Sigmoid colon (tissue), 6 donors: ENCODE measurements at regions not wholly inside any gene's neighbourhood (a gene's known extent, or its start where the extent isn't known, plus 50 kb on each side); places are given as distances from the start of the nearest gene placed in this dataset.
"Not testable (repeated sequence)": the region's sequence is repeated elsewhere in the genome, so short reads cannot be mapped to it uniquely, and the experiment has no call there.

Experiments
- DNase-seq: peaks from one replicate; pipeline ENCODE4 v3.0.0-alpha.2; 2019
- H3K27ac ChIP-seq, 4 donors: fragments of 200-600 bp; sonication (generic); one replicate each; pipeline ENCODE4 v1.5.1; 2016 to 2019; ENCODE audit warnings: mild to moderate bottlenecking in 1 of 4
- H3K27me3 ChIP-seq, 3 donors: fragments of 200-600 bp; sonication (generic); one replicate each; pipeline ENCODE4 v1.5.1; 2019; ENCODE audit warnings: mild to moderate bottlenecking in 1 of 3
- H3K36me3 ChIP-seq, 4 donors: fragments of 200-600 bp; sonication (generic); one replicate each; pipeline ENCODE4 v1.5.1; 2016 to 2019
- H3K4me1 ChIP-seq, 4 donors: fragments of 200-600 bp; sonication (generic); one replicate each; pipeline ENCODE4 v1.5.1; 2017 to 2019
- H3K4me3 ChIP-seq, 4 donors: fragments of 200-600 bp; sonication (generic); one replicate each; pipeline ENCODE4 v1.5.1; 2017 to 2019; ENCODE audit warnings: mild to moderate bottlenecking in 2 of 4, moderate library complexity in 1 of 4
- H3K9me3 ChIP-seq, 4 donors: fragments of 200-600 bp in 3 of 4; sonication (generic) in 3 of 4; one replicate each; pipeline versions ENCODE4 v1.5.1 to v1.6.1; 2013 to 2019
- EP300 ChIP-seq, 4 donors: sonication (generic); formaldehyde crosslinking; IDR thresholded peaks; one replicate each; pipeline ENCODE4 v1.6.1; 2017; ENCODE audit warnings: antibody characterized with exemption in 4 of 4
- POLR2AphosphoS5 ChIP-seq, 4 donors: sonication (generic); formaldehyde crosslinking; IDR thresholded peaks; one replicate each; pipeline ENCODE4 v1.6.1; 2017; ENCODE audit warnings: antibody characterized with exemption in 4 of 4
- WGBS, 2 donors: extraction: QIAGEN DNeasy Blood & Tissue Kit; methylation state at CpG; one replicate each; pipeline ENCODE4 v1.1.7; 2013; 5-methylcytosine and 5-hydroxymethylcytosine counted together
- intact Hi-C: fragments of 100-400 bp; cut with DNase I; formaldehyde crosslinking; loops from one replicate; pipeline ENCODE4 v1.15.1; 2023
- donor health status: healthy with polysubstance abuse.
- donor health status: healthy.

DNA sequence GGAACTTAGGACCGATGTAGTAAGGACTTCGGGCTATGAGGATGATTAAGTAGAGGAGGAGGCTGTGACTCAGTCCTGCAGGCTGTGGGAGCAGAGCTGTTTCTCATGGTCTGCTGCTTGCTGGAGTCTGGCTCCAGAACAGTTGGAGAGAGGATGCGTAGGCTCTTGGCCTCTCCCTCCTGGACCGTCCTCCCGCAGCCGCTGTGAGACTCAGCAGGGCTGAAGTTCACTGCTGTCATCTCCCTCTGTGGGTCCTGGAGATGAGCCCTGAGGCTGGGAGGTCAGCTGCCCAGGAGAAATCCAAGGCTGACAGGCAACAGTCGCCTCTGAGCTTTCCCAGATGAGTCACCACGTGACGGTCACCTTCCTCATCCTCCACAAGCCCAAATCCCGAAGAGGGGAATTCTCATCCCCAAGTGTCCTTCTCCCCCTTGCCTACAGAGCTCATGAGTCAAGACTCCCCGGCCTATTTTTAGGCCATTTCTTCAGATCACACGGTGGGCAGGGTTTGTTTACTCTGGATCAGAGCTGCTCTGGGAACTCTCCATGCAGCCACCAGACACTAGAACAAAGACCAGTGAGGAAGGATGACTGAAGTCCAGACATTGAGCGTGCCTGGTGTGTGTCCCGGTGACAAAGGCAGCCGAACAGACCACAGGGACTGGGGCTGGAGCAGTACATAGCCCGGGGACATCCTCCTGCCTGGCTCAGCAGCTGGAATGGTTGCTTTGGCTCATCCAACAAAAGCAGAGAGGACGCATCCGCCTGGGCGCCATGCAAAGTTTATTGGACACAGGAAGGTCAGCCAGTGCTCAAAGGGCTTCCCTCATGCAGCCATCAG is 137.3 kb upstream of the ZNF469 start:
- H3K9me3 ChIP-seq, H3K4me3 ChIP-seq, H3K36me3 ChIP-seq, intact Hi-C loops, H3K27me3 ChIP-seq: not testable (repeated sequence)
- Histone ChIP-seq H3K4me1 (peaks cover 0 to 39% (median 32%) of the 10 kb centered on the region in 4 donors), H3K27ac (peak overlapping the region; percentile 60 to 85 (median 75))
- DNase-seq = peak; percentile 96
- WGBS, 2 donors = 66 to 67% methylated on average over 19 of the region's 19 CpGs
- TF ChIP-seq POLR2AphosphoS5 (IDR thresholded peaks at IDR 0.05) (peak; percentile 56 to 87 (median 84)), EP300 (IDR thresholded peaks at IDR 0.05) (peak in 2 of 4 donors; percentile 28 to 71)

DNA sequence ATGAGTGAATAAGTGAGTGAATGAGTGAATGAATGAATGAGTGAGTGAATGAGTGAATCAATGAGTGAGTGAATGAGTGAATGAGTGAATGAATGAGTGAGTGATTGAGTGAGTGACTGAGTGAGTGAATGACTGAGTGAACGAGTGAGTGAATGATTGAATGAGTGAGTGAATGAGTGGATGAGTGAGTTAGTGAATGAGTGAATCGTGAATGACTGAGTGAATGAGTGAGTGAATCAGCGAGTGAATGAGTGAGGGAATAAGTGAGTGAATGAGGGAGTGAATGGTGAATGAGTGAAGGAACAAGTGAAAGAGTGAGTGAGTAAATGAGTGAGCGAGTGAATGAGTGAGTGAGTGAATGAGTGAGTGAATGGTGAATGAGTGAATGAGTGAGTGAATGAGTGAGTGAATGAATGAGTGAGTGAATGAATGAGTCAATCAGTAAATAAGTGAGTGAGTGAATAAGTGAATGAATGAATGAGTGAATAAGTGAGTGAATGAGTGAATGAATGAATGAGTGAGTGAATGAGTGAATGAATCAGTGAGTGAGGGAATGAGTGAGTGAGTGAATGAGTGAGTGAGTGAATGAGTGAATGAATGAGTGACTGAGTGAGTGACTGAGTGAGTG is 135.7 kb upstream of the ZNF469 start:
- H3K27me3 ChIP-seq, H3K4me3 ChIP-seq, H3K36me3 ChIP-seq, H3K27ac ChIP-seq, DNase-seq, intact Hi-C loops, H3K9me3 ChIP-seq: not testable (repeated sequence)
- 92 to 95% methylated on average over 4 of the region's 4 CpGs for WGBS, 2 donors
- peaks cover 0 to 35% (median 27%) of the 10 kb centered on the region in 4 donors for H3K4me1 ChIP-seq

DNA sequence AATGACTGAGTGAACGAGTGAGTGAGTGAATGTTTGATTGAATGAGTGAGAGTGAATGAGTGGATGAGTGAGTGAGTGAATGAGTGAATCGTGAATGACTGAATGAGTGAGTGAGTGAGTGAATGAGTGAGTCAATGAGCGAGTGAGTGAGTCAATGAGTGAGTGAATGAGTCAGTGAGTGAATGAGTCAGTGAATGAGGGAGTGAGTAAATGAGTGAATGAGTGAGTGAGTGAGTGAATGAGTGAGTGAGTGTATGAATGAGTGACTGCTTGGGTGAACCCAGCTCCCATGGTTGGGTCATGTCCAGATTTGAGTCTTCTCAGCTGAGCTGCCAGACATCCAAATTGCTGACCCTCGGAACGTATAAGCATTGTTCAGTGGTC is 135.2 kb upstream of the ZNF469 start:
- WGBS, 2 donors = 84 to 86% methylated on average over 5 of the region's 5 CpGs
- DNase-seq, intact Hi-C loops, H3K27ac ChIP-seq, H3K4me3 ChIP-seq, H3K27me3 ChIP-seq, H3K36me3 ChIP-seq, H3K9me3 ChIP-seq: not testable (repeated sequence)
- H3K4me1 ChIP-seq = peaks cover 0 to 30% (median 22%) of the 10 kb centered on the region in 4 donors

DNA sequence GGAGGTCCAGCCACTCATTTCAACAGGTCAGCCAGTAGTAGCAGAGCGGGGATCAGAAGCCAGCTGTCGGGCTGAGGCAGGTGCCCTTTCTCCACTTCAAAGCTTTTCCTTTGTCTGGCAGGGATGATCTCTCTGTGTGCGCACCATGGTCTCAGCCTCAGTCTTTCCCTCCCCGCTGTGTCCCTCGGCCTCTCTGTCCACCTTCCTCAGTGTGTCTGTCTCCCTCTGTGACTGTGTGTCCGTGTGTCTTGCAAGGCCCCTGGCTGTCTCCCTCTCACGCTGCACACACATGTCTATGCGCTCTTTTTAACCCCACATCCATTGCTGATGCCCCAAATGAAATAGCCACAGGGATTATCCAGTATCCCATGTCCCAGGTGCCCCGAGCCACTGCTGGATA is 134.0 kb upstream of the ZNF469 start:
- H3K27me3 ChIP-seq, H3K9me3 ChIP-seq, H3K27ac ChIP-seq, DNase-seq, H3K36me3 ChIP-seq, intact Hi-C loops, H3K4me3 ChIP-seq: not testable (repeated sequence)
- peaks cover 0 to 22% (median 13%) of the 10 kb centered on the region in 4 donors for H3K4me1 ChIP-seq
- 82 to 85% methylated on average over 9 of the region's 9 CpGs for WGBS, 2 donors

DNA sequence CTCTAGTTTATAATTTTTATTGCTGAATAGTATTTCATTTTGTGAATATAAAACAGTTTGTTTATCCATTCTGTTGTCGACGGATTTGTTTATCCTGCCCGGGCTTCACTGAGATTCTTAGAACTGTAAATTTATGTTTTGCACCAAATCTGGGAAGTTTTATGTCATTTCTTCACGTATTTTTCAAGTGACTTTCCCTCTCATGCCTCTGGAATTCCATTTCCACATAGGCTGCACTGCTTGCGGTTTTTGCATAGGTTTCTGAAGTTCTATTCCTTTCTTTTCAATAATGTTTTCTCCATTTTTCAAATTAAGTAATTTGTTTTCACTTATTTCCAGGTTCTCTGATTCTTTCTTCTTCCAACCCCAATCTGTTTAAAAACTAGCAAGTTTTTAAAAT is 132.4 kb upstream of the ZNF469 start:
- H3K27ac ChIP-seq, H3K27me3 ChIP-seq, H3K4me3 ChIP-seq, H3K9me3 ChIP-seq, DNase-seq, intact Hi-C loops, H3K36me3 ChIP-seq: not testable (repeated sequence)
- WGBS, 2 donors = 75 to 79% methylated on average over 5 of the region's 5 CpGs
- H3K4me1 ChIP-seq = peaks cover 0 to 11% (median 5%) of the 10 kb centered on the region in 4 donors

DNA sequence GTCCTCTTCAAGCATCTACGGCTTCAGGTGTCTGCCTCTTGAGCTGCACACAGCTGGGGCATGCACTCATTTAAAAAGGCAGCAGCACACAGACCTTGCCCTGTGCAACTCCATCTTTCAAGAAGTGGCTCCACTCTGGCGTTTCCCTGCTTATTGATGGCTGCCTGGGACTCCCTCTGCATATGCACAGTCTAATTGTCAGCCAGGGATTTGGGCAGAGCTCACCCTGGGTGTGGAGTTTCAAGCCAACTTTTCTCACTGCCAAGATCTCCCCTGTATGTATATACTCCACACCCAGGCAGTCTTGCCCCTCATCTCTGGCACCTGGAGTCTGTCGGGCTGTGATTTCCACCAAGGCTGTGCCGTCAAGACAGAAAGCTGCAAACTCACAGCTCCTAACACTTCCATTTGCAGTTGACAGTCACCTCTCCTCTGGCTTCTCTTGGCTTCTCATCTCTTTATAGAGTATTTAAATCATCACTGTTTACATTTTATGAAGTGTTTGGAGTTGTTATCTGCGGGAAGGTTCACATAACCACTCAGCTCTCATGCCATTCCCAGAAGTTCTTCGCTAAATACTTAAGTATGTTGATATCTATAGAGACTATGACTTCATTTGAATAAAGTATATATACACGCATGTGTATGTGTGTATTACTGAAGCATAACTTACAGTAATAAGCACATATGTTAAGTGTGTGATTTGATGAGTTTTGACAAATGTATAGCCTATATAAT is 130.5 kb upstream of the ZNF469 start:
- H3K36me3 ChIP-seq, H3K27ac ChIP-seq, H3K9me3 ChIP-seq, DNase-seq, H3K27me3 ChIP-seq, H3K4me1 ChIP-seq, H3K4me3 ChIP-seq, intact Hi-C loops: not testable (repeated sequence)
- 37 to 53% methylated on average over 3 to 4 of the region's 7 CpGs for WGBS, 2 donors

DNA sequence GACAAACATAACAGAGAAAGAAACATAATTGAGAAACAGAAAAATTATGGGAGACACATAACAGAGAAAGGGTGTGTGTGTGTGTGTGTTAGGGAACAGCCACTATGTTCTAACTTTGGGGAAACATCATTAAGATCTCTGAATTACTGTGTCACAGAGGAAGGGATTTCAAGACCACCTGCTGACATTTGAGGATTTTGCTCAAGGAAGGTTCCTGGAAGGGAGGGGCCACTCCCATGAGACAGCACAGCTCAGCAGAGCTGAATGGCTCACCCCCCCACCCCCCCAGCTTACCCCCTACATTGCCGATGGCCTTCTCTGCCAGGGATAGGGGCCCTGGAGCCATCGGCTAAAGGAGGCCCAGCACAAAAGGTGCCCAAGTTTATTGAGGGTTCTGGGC is 124.6 kb upstream of the ZNF469 start:
- intact Hi-C loops, DNase-seq, H3K9me3 ChIP-seq, H3K27me3 ChIP-seq, H3K4me3 ChIP-seq, H3K27ac ChIP-seq, H3K36me3 ChIP-seq: not testable (repeated sequence)
- H3K4me1 ChIP-seq = peaks cover 0 to 14% (median 12%) of the 10 kb centered on the region in 4 donors
- WGBS, 2 donors = 81 to 95% methylated on average over 2 of the region's 2 CpGs

- H3K36me3 ChIP-seq, H3K27ac ChIP-seq, H3K9me3 ChIP-seq, H3K27me3 ChIP-seq, DNase-seq, intact Hi-C loops, H3K4me3 ChIP-seq: not testable (repeated sequence)
- peaks cover 0 to 22% (median 20%) of the 10 kb centered on the region in 4 donors for H3K4me1 ChIP-seq
- 18 to 25% methylated on average over 32 of the region's 32 CpGs for WGBS, 2 donors
Measured at GRCh38 chr16:88258764-88259525, 123.8 kb upstream of the ZNF469 start.

- H3K36me3 ChIP-seq, intact Hi-C loops, H3K27me3 ChIP-seq, H3K4me3 ChIP-seq, H3K9me3 ChIP-seq, DNase-seq, H3K27ac ChIP-seq: not testable (repeated sequence)
- WGBS, 2 donors = 56 to 68% methylated on average over 10 of the region's 10 CpGs
- peaks cover 0 to 26% (median 25%) of the 10 kb centered on the region in 4 donors for H3K4me1 ChIP-seq
Measured at GRCh38 chr16:88259538-88259937, 123.2 kb upstream of the ZNF469 start.

DNA sequence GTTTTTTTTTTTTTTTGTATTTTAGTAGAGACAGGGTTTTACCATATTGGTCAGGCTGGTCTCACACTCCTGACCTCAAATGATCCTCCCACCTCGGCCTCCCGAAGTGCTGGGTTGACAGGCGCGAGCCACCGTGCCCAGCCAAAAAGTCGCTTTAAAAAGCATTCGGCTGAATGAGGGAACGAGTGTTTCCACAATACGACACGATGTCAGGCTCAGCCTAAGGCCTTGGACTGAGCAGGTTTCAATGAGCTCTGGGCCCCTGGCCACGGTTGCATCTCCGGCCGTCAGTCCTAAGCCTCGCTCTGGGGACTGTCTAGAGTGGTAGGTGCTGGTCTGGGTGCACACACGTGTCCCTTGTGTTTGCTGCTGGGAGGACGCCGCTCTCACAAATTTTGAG is 122.6 kb upstream of the ZNF469 start:
- H3K9me3 ChIP-seq, H3K36me3 ChIP-seq, H3K27me3 ChIP-seq, H3K27ac ChIP-seq, DNase-seq, H3K4me3 ChIP-seq: not testable (repeated sequence)
- 91 to 93% methylated on average over 17 of the region's 17 CpGs for WGBS, 2 donors
- peaks cover 0 to 31% (median 30%) of the 10 kb centered on the region in 4 donors for H3K4me1 ChIP-seq
- intact Hi-C loops = loop anchor here (10.0 kb wide), 1 partner anchor 315 kb away; no protein-coding TSS in a partner anchor

DNA sequence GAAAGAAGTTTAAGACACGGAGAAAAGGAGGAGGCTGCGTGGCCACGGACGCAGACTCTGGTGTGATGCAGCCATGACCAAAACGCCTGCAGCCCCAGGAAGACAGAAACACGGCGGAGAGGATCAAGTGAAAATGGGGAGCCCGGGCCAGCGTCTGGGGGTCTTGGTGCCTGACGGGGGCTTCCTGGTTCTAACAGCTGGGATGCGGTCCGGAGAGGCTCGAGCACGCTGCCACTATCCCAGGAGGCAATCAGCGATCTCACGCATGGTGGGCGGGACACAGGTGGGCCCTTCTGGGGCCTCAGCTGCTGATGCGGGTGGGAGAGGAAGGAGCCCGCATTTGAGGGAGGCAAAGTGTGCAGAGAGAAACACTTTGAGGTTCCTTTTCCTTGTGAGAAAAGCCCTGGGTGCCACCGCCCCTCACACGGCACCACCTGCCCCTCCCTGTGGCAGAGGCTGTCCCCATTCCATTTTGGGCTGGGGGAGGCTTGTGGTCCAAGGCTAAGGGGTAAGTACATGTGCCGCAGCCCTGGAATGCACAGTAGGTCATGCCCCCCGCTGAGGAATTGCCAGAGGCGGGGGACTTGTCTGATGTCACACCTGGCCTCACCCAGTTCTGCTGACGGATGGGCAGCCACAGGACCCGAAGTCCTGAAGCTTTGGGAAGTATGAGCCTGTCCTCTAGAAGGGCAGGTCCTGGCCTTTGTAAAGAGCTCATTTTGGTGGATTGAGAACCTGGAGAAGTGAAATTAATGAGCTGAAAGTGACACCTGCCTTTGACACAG is 121.7 kb upstream of the ZNF469 start:
- 85 to 89% methylated on average over 26 of the region's 26 CpGs for WGBS, 2 donors
- H3K4me3 ChIP-seq, H3K27me3 ChIP-seq, H3K9me3 ChIP-seq, H3K36me3 ChIP-seq, H3K27ac ChIP-seq: not testable (repeated sequence)
- peaks cover 0 to 41% (median 39%) of the 10 kb centered on the region in 4 donors for H3K4me1 ChIP-seq
- DNase-seq = peak; percentile 61
- intact Hi-C loops = loop anchor here (10.0 kb wide), 1 partner anchor 316 kb away; no protein-coding TSS in a partner anchor
